IPS DF 6.9 (cell line): ENCODE measurements at regions not wholly inside any gene's neighbourhood (a gene's known extent, or its start where the extent isn't known, plus 50 kb on each side); places are given as distances from the start of the nearest gene placed in this dataset.

ENCODE experiments used
- DNase-seq: peaks from one replicate; pipeline ENCODE4 v3.0.0-alpha.2; 2013; ENCODE audit warnings: low read depth, low spot score
- H3K27ac ChIP-seq: one replicate; pipeline ENCODE4 v1.5.1; 2013; ENCODE audit warnings: low read length, control low read depth
- H3K27me3 ChIP-seq: 2 replicates; pipeline ENCODE4 v1.6.1; 2013; ENCODE audit warnings: mild to moderate bottlenecking, low read length; ENCODE audit not compliant: control insufficient read depth, insufficient read depth
- H3K36me3 ChIP-seq: 2 replicates; pipeline ENCODE4 v1.6.1; 2013; ENCODE audit warnings: low read length; ENCODE audit not compliant: control insufficient read depth, insufficient read depth
- H3K4me1 ChIP-seq: 2 replicates; pipeline ENCODE4 v1.6.1; 2013; ENCODE audit warnings: low read length; ENCODE audit not compliant: control insufficient read depth, insufficient read depth
- H3K4me3 ChIP-seq: 2 replicates; pipeline ENCODE4 v1.5.1; 2013; ENCODE audit warnings: mild to moderate bottlenecking, low read length
- H3K9me3 ChIP-seq: 2 replicates; pipeline ENCODE4 v1.6.1; 2013; ENCODE audit warnings: low read length, inconsistent platforms; ENCODE audit not compliant: control insufficient read depth, insufficient read depth
- WGBS: extraction: QIAGEN DNeasy Blood & Tissue Kit; methylation state at CpG from one replicate; pipeline ENCODE4 v1.1.7; 2013; ENCODE audit warnings: mixed read lengths, missing lambda C conversion rate; ENCODE audit not compliant: insufficient read length, insufficient coverage; 5-methylcytosine and 5-hydroxymethylcytosine counted together

- no peaks in the 10 kb centered on the region for H3K4me1 ChIP-seq
- no peaks in the 10 kb centered on the region for H3K9me3 ChIP-seq
- DNase-seq, result no peak
- no peak overlapping the region for H3K27ac ChIP-seq
- H3K4me3 ChIP-seq, result no peak overlapping the region
- H3K27me3 ChIP-seq, result no peaks in the 10 kb centered on the region
- WGBS, result no CpG with 5 or more reads among the region's 2 CpGs
- no peaks in the 10 kb centered on the region for H3K36me3 ChIP-seq
Observed at GRCh38 chr4:106767991-106768390, 268.1 kb downstream of the DKK2 start.

- H3K36me3 ChIP-seq, result no peaks in the 10 kb centered on the region
- H3K4me3 ChIP-seq, result no peak overlapping the region
Observed at GRCh38 chr4:106766519-106766918, 269.6 kb downstream of the DKK2 start.

GRCh38 chr4:106764774-106765173 is 271.3 kb downstream of the DKK2 start:
- no peaks in the 10 kb centered on the region for H3K27me3 ChIP-seq
- H3K4me3 ChIP-seq, result no peak overlapping the region
- H3K27ac ChIP-seq, result no peak overlapping the region
- no peaks in the 10 kb centered on the region for H3K9me3 ChIP-seq
- no peaks in the 10 kb centered on the region for H3K4me1 ChIP-seq
- WGBS, result no CpG with 5 or more reads among the region's 4 CpGs
- DNase-seq, result no peak
- no peaks in the 10 kb centered on the region for H3K36me3 ChIP-seq

More at GRCh38 chr4:106766519-106766918, 269.6 kb downstream of the DKK2 start:
- no peaks in the 10 kb centered on the region for H3K4me1 ChIP-seq
- no peak for DNase-seq
- no peak overlapping the region for H3K27ac ChIP-seq
- H3K9me3 ChIP-seq, result no peaks in the 10 kb centered on the region
- no peaks in the 10 kb centered on the region for H3K27me3 ChIP-seq

DNA sequence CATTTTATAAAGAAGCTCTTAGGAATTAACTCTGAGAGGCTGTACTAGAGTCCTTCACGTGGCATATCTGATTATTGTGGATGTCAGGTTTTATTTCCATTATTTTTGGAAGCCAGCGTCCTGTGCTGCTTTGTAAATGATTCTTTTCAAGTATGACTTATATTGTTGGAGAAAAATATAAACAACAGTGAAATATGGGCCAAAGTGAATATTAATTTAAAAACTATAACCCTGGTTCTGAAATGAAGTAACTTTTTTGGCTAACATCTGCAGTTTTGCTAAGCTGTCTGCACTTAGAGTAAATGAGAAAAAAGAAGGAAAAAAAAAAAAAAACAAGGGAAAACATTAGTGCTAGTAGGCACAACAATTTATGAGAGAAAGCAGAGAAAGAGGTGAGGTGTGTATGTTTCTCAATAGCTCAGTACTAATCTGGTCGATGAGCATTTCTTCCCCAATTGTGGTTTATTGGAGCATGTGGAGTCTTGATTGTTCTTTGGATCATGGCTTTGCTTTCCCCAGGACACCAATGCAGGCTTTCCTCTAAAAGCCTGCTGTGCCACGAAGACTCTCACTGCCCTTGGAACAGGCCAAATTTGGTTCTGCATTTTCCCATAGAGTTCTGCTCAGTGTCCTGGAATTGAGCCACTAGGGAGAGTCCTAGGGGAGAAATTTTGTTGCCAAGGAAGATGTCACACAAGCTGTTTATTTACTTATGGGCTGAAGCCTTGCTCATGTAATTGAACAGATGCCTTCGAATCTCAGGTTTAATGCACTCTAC is 273.3 kb downstream of the DKK2 start:
- H3K4me1 ChIP-seq, result no peaks in the 10 kb centered on the region
- no peaks in the 10 kb centered on the region for H3K27me3 ChIP-seq
- H3K27ac ChIP-seq, result no peak overlapping the region
- no CpG with 5 or more reads among the region's 5 CpGs for WGBS
- H3K4me3 ChIP-seq, result no peak overlapping the region
- no peaks in the 10 kb centered on the region for H3K36me3 ChIP-seq
- no peak for DNase-seq
- H3K9me3 ChIP-seq, result no peaks in the 10 kb centered on the region

DNA sequence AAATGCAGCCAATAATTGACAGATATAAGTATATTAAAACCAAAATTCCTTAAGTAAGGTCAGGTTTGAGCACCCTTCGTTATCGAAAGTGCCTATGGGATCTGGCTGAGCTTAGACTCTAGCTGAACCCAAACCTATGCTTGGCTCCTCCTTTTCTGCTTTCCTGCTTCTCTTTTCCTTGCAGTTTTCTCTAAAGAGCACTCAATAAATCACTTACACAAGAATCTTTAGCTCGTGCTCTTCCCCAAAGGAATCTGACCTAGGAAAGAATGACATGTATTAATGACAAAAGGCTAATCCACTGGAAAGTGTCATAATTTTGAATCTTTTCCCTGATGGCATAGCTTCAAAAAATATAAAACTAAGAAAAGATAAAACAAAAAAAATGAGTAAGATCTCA is 282.7 kb downstream of the DKK2 start:
- no peaks in the 10 kb centered on the region for H3K36me3 ChIP-seq
- no peak for DNase-seq
- no peak overlapping the region for H3K4me3 ChIP-seq
- no peaks in the 10 kb centered on the region for H3K27me3 ChIP-seq
- H3K9me3 ChIP-seq, result no peaks in the 10 kb centered on the region
- no CpG with 5 or more reads among the region's 3 CpGs for WGBS
- H3K27ac ChIP-seq, result no peak overlapping the region
- no peaks in the 10 kb centered on the region for H3K4me1 ChIP-seq

- H3K4me3 ChIP-seq, result no peak overlapping the region
- no peaks in the 10 kb centered on the region for H3K4me1 ChIP-seq
- H3K9me3 ChIP-seq, result no peaks in the 10 kb centered on the region
- no peak for DNase-seq
- H3K36me3 ChIP-seq, result no peaks in the 10 kb centered on the region
- H3K27ac ChIP-seq, result no peak overlapping the region
- no peaks in the 10 kb centered on the region for H3K27me3 ChIP-seq
Observed at GRCh38 chr4:106746451-106746850, 289.7 kb downstream of the DKK2 start.

DNA sequence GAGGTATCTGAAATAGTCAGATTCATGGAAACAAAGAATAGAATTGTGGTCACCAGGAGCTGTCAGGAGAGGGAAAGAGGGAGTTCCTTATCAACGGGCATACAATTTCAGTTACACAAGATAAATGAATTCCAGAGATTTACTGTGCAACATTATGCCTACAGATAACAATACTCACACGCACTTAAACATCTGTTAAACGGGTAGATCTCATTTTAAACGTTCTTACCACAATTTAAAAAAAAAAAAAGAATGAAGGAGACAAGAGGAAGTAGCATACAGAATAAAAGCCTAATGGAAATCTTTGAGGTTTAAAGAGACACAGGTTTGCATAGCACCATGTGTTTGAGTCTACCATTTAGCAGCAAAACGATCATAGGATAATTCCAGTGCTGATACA is 298.0 kb downstream of the DKK2 start:
- no CpG with 5 or more reads among the region's 5 CpGs for WGBS
- no peak for DNase-seq
- Histone ChIP-seq H3K4me3 (no peak overlapping the region), H3K27ac (no peak overlapping the region), H3K27me3 (no peaks in the 10 kb centered on the region), H3K4me1 (no peaks in the 10 kb centered on the region), H3K36me3 (no peaks in the 10 kb centered on the region), H3K9me3 (no peaks in the 10 kb centered on the region)

DNA sequence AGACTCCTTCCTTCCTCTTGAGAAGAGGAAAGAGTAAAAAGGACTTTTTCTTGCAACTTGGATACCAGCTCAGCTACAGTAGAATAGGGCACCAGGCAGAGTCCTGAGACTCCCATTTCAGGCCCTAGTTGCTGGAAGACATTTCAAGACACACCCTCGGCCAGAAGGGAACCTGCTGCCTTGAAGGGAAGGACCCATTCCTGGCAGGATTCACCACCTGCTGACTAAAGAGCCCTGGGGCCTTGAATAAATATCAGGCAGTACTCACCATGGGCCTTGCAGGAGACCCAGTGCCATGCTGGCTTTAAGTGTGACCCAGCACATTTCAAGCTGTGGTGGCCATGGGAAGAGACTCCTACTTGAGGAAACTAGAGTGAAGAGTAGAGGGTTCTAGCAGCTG is 317.6 kb downstream of the DKK2 start:
- no peak overlapping the region for H3K4me3 ChIP-seq
- no peaks in the 10 kb centered on the region for H3K36me3 ChIP-seq
- DNase-seq, result no peak
- 0 out of 2 replicates have a peak, but pooled peaks cover 1% of the 10 kb centered on the region for H3K4me1 ChIP-seq
- no peak overlapping the region for H3K27ac ChIP-seq
- H3K9me3 ChIP-seq, result no peaks in the 10 kb centered on the region
- H3K27me3 ChIP-seq, result no peaks in the 10 kb centered on the region
- no CpG with 5 or more reads among the region's 1 CpG for WGBS

DNA sequence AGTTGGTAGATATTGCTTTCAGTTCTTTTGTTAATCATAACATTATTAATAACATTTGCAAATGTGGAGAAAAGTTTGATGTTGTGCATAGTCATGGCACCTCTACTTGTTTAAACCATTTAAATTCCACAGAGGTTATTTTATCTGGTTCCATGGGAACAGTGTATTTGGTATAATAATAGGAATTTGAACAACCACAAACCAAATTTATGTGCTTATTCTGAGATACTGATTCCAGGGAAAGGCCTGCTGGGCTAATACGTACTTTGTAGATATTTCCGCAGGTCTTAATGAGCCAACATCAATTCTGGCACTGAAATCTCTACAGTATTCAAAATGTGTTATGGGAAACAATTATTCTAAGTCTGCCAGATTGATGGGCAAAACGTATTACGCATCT is 319.0 kb downstream of the DKK2 start:
- WGBS, result no CpG with 5 or more reads among the region's 4 CpGs
- H3K4me3 ChIP-seq, result no peak overlapping the region
- H3K27me3 ChIP-seq, result no peaks in the 10 kb centered on the region
- H3K9me3 ChIP-seq, result no peaks in the 10 kb centered on the region
- DNase-seq, result no peak
- no peaks in the 10 kb centered on the region for H3K36me3 ChIP-seq
- H3K27ac ChIP-seq, result no peak overlapping the region
- 0 out of 2 replicates have a peak, but pooled peaks cover 1% of the 10 kb centered on the region for H3K4me1 ChIP-seq

- Histone ChIP-seq H3K27me3 (no peaks in the 10 kb centered on the region), H3K4me1 (0 out of 2 replicates have a peak, but pooled peaks cover 1% of the 10 kb centered on the region)
- DNase-seq, result no peak
Observed at GRCh38 chr4:106715825-106716224, 320.3 kb downstream of the DKK2 start.

DNA sequence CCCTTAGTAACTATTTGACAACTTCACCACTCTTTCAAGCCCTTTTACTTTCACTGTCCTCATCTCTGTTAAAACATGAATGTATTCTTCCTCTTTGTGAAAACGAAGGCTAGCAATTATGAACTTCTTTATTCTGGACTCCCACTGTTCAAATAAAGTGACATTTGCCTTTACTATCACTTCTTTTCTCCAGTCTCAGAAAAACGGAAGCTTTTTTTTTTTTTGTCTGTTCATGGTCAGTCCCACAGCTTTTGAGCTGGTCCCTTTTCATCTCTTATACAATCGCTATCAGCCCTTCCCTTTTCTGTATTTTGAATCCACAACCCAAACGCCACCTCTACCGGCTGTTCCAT is 327.7 kb downstream of the DKK2 start:
- Histone ChIP-seq H3K27me3 (no peaks in the 10 kb centered on the region), H3K4me1 (no peaks in the 10 kb centered on the region), H3K27ac (no peak overlapping the region), H3K4me3 (no peak overlapping the region), H3K9me3 (no peaks in the 10 kb centered on the region), H3K36me3 (no peaks in the 10 kb centered on the region)
- WGBS, result no CpG with 5 or more reads among the region's 5 CpGs
- no peak for DNase-seq

More at GRCh38 chr4:106715825-106716224, 320.3 kb downstream of the DKK2 start:
- Histone ChIP-seq H3K9me3 (no peaks in the 10 kb centered on the region), H3K4me3 (no peak overlapping the region), H3K36me3 (no peaks in the 10 kb centered on the region), H3K27ac (no peak overlapping the region)
